KMS-11 (cell line): ENCODE measurements at regions not wholly inside any gene's neighbourhood (a gene's known extent, or its start where the extent isn't known, plus 50 kb on each side); places are given as distances from the start of the nearest gene placed in this dataset.

Experiments used
- H2AFZ ChIP-seq: fragments of 200-600 bp; sonication (generic); 2 replicates; pipeline ENCODE4 v1.6.1; 2016; ENCODE audit warnings: antibody characterized with exemption, mixed run types, low read depth
- H3K27ac ChIP-seq: fragments of 200-600 bp; sonication (generic); 2 replicates; pipeline ENCODE4 v1.6.1; 2016; ENCODE audit warnings: mild to moderate bottlenecking, mixed run types
- H3K27me3 ChIP-seq: fragments of 200-600 bp; sonication (generic); 2 replicates; pipeline ENCODE4 v1.6.1; 2017; ENCODE audit warnings: mild to moderate bottlenecking, low read depth, mixed run types, moderate library complexity; ENCODE audit not compliant: insufficient read depth
- H3K36me3 ChIP-seq: fragments of 200-600 bp; sonication (generic); 2 replicates; pipeline ENCODE4 v1.6.1; 2017; ENCODE audit warnings: mild to moderate bottlenecking, mixed run types; ENCODE audit not compliant: insufficient read depth
- H3K4me1 ChIP-seq: fragments of 200-600 bp; sonication (generic); 2 replicates; pipeline ENCODE4 v1.6.1; 2016; ENCODE audit warnings: mild to moderate bottlenecking, low read depth, mixed run types; ENCODE audit not compliant: poor library complexity, severe bottlenecking
- H3K4me2 ChIP-seq: fragments of 200-600 bp; sonication (generic); 2 replicates; pipeline ENCODE4 v1.7.0; 2016; ENCODE audit warnings: mild to moderate bottlenecking, mixed run types
- H3K4me3 ChIP-seq: fragments of 200-600 bp; sonication (generic); IDR thresholded peaks from 2 replicates; pipeline ENCODE4 v1.6.1; 2017; ENCODE audit warnings: low read depth, low read length, mixed read lengths; ENCODE audit not compliant: insufficient read depth
- H3K79me2 ChIP-seq: fragments of 200-600 bp; sonication (generic); 2 replicates; pipeline ENCODE4 v1.6.1; 2016; ENCODE audit warnings: low read depth, mixed run types; ENCODE audit not compliant: insufficient read depth
- H3K9ac ChIP-seq: fragments of 200-600 bp; sonication (generic); 2 replicates; pipeline ENCODE4 v1.6.1; 2016; ENCODE audit warnings: mild to moderate bottlenecking, mixed run types
- H4K20me1 ChIP-seq: fragments of 200-600 bp; sonication (generic); 2 replicates; pipeline ENCODE4 v1.6.1; 2016; ENCODE audit warnings: mild to moderate bottlenecking, mixed run types; ENCODE audit not compliant: insufficient read depth
- TF ChIP-seq, protein P1 (sequence below): fragments of 200-600 bp; sonication (generic); conservative IDR thresholded peaks from 2 replicates; pipeline ENCODE4 v1.6.1; 2017; ENCODE audit warnings: low read depth, mild to moderate bottlenecking, antibody characterized with exemption, low read length, moderate library complexity, mixed read lengths

DNA sequence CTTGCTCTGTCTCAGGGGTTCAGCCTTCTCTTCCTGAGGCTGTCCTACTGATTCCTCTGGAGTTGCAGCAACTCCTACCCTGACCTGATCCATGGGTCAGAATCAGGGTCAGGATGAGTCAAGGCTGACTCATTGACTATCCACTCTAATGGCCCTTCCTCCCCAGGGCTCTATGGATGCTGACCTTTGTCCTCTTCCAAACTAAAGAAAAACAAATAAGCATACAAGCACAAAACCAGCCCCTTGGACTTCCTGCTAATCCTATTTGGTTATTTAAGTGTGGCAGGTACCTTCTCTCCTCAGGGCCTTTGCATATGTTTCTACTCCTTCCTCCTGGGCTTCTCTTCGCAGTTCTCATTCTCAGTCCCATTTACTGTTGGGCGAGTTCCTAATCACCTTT lies 204.5 kb upstream of the NAV2 start:
- H3K4me3 ChIP-seq = no peak overlapping the region
- no peak overlapping the region for H3K9ac ChIP-seq
- no peaks in the 10 kb centered on the region for H3K79me2 ChIP-seq
- no peaks in the 10 kb centered on the region for H3K36me3 ChIP-seq
- no peaks in the 10 kb centered on the region for H3K27me3 ChIP-seq
- no peak overlapping the region for H3K27ac ChIP-seq
- H3K4me1 ChIP-seq = peaks cover 45% of the 10 kb centered on the region
- H3K4me2 ChIP-seq = no peak overlapping the region
- no peaks in the 10 kb centered on the region for H4K20me1 ChIP-seq
- TF ChIP-seq, protein P1, sequence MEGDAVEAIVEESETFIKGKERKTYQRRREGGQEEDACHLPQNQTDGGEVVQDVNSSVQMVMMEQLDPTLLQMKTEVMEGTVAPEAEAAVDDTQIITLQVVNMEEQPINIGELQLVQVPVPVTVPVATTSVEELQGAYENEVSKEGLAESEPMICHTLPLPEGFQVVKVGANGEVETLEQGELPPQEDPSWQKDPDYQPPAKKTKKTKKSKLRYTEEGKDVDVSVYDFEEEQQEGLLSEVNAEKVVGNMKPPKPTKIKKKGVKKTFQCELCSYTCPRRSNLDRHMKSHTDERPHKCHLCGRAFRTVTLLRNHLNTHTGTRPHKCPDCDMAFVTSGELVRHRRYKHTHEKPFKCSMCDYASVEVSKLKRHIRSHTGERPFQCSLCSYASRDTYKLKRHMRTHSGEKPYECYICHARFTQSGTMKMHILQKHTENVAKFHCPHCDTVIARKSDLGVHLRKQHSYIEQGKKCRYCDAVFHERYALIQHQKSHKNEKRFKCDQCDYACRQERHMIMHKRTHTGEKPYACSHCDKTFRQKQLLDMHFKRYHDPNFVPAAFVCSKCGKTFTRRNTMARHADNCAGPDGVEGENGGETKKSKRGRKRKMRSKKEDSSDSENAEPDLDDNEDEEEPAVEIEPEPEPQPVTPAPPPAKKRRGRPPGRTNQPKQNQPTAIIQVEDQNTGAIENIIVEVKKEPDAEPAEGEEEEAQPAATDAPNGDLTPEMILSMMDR = no peak
- H2AFZ ChIP-seq = no peak overlapping the region

DNA sequence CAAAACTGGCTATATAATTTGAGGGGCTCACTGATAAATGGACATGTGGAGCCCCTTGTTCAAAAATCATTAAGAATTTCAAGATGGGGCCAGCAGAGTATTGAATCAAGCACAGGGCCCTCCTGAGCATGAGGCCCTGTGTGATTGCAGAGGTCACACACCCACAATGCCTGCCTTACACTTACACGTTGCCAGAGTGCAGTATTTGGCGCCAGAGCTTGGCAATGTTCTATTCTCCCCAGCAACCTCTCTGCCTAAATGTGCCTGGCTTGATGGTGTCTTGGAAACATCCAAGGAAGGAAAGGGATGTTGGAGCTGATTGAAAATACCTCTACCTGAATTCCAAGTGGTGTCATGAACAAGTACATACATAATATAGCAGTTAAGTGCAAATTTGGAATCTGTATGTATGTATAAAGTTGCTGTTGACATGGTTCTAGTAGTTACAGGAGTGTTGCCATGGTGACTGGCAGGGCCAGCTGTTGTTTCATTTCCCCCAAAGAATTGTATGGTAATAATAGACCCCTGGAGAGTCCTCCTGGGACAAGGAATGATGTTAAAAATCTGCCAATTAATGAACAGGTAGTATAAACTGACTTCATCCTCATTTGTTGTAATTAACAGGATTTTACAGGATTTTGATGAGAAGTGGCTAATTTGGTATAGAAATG lies 205.7 kb upstream of the NAV2 start:
- Histone ChIP-seq H3K4me3 (no peak overlapping the region), H3K27ac (no peak overlapping the region)
- TF ChIP-seq, protein P1 = no peak

DNA sequence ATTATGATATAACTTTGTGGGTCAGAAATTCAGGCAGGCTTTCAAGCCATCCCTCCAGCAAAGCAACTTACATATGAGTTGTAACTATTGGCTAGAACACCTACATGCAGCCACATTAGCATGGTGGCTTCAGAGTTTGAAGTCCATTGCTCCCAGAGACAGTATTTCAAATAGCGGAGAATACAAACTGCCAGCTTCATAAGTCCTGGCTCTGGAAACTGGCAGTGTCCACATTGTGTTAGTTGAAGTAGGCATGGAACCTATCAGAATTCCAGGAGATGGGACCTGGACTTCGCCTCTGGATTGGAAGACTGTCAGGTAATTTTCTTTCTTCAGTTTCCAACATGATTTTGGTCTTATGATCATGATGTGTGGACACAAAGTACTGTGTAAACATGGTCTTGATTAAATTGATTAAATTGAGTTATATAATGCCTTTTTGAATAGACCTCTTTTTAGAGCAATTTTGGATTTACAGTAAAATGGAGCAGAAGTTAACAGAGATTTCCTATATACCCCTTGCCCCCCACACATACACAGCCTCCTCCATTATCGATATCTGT lies 209.9 kb upstream of the NAV2 start:
- Histone ChIP-seq H3K79me2 (no peaks in the 10 kb centered on the region), H3K4me3 (no peak overlapping the region), H4K20me1 (no peaks in the 10 kb centered on the region), H3K36me3 (no peaks in the 10 kb centered on the region), H3K27me3 (no peaks in the 10 kb centered on the region), H3K27ac (no peak overlapping the region), H3K9ac (no peak overlapping the region), H3K4me2 (no peak overlapping the region), H2AFZ (no peak overlapping the region), H3K4me1 (peaks cover 7% of the 10 kb centered on the region)
- TF ChIP-seq, protein P1 = no peak

More for the DNA sequence above, 205.7 kb upstream of the NAV2 start:
- Histone ChIP-seq H3K36me3 (no peaks in the 10 kb centered on the region), H3K4me2 (no peak overlapping the region), H2AFZ (no peak overlapping the region), H3K79me2 (no peaks in the 10 kb centered on the region), H4K20me1 (no peaks in the 10 kb centered on the region), H3K4me1 (peaks cover 33% of the 10 kb centered on the region), H3K9ac (no peak overlapping the region), H3K27me3 (no peaks in the 10 kb centered on the region)

DNA sequence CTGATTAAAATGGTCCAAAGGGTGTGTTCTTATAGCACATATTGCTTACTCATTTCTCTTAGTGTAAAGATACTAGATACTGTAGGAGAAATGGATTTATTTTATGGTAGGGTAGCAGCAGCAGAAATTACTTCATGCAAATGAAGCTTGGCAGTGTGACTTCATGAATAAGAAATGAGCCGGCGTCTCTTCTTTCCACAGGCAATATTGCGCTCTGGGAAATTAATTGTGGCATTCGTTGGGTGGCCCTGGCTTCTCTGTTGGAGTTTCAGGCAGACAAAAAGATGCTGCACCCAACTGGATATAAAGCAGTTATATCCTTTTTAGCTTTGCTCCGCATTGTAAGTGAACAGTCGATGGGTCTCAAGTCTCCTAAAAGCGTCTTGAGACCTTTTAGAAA lies 211.0 kb upstream of the NAV2 start:
- Histone ChIP-seq H3K4me1 (peaks cover 6% of the 10 kb centered on the region), H3K4me2 (no peak overlapping the region), H3K79me2 (no peaks in the 10 kb centered on the region), H3K4me3 (no peak overlapping the region), H3K27ac (no peak overlapping the region), H3K9ac (no peak overlapping the region), H2AFZ (no peak overlapping the region), H3K36me3 (no peaks in the 10 kb centered on the region), H4K20me1 (no peaks in the 10 kb centered on the region), H3K27me3 (no peaks in the 10 kb centered on the region)
- TF ChIP-seq, protein P1 = no peak
